Progenitor cell of endocrine pancreas (in vitro differentiated cells): ENCODE measurements at regions not wholly inside any gene's neighbourhood (a gene's known extent, or its start where the extent isn't known, plus 50 kb on each side); places are given as distances from the start of the nearest gene placed in this dataset.

Experiments used
- DNase-seq: peaks from one replicate; pipeline ENCODE4 v3.0.0; 2021; ENCODE audit warnings: low spot score; ENCODE audit not compliant: unreplicated experiment
- H3K27ac Mint-ChIP-seq: 2 replicates; pipeline ENCODE4 v1.8.0; 2021; ENCODE audit warnings: mild to moderate bottlenecking, moderate library complexity, mixed read lengths
- H3K27me3 Mint-ChIP-seq: 2 replicates; pipeline ENCODE4 v1.8.0; 2021; ENCODE audit warnings: mixed read lengths
- H3K36me3 Mint-ChIP-seq: 2 replicates; pipeline ENCODE4 v1.8.0; 2022; ENCODE audit warnings: mixed read lengths; ENCODE audit not compliant: insufficient read depth
- H3K4me1 Mint-ChIP-seq: 2 replicates; pipeline ENCODE4 v1.8.0; 2021; ENCODE audit warnings: low read depth, mixed read lengths
- H3K4me3 Mint-ChIP-seq: 2 replicates; pipeline ENCODE4 v1.8.0; 2021; ENCODE audit warnings: low read depth, mild to moderate bottlenecking, moderate library complexity, mixed read lengths
- H3K9me3 Mint-ChIP-seq: 2 replicates; pipeline ENCODE4 v1.8.0; 2021; ENCODE audit warnings: low read depth, mixed read lengths
- CTCF ChIP-seq: fragments of 200-600 bp; sonication (generic); IDR thresholded peaks from one replicate; pipeline ENCODE4 v1.5.0; 2021; ENCODE audit warnings: antibody characterized with exemption, mild to moderate bottlenecking; ENCODE audit not compliant: unreplicated experiment

GRCh38 chr2:226451486-226451885, 348.1 kb downstream of the IRS1 start:
- Mint-ChIP-seq H3K9me3 (peaks cover 23% of the 10 kb centered on the region), H3K27me3 (no peaks in the 10 kb centered on the region), H3K4me1 (no peaks in the 10 kb centered on the region), H3K27ac (no peak overlapping the region), H3K4me3 (no peak overlapping the region), H3K36me3 (peaks cover 3% of the 10 kb centered on the region)
- no peak for TF ChIP-seq CTCF
- no peak for DNase-seq

- no peak for DNase-seq
- Mint-ChIP-seq H3K9me3 (peaks cover 13% of the 10 kb centered on the region), H3K4me3 (no peak overlapping the region), H3K27ac (no peak overlapping the region), H3K27me3 (no peaks in the 10 kb centered on the region), H3K36me3 (no peaks in the 10 kb centered on the region), H3K4me1 (no peaks in the 10 kb centered on the region)
- TF ChIP-seq CTCF, result no peak
Measured at GRCh38 chr2:226450141-226450540, 349.5 kb downstream of the IRS1 start.

GRCh38 chr2:226447338-226448300, 352.0 kb downstream of the IRS1 start:
- Mint-ChIP-seq H3K27me3 (no peaks in the 10 kb centered on the region), H3K27ac (no peak overlapping the region), H3K9me3 (peaks cover 10% of the 10 kb centered on the region), H3K4me1 (peaks cover 6% of the 10 kb centered on the region), H3K4me3 (no peak overlapping the region), H3K36me3 (no peaks in the 10 kb centered on the region)
- no peak for TF ChIP-seq CTCF
- DNase-seq, result no peak

GRCh38 chr2:226446406-226447001, 353.1 kb downstream of the IRS1 start:
- Mint-ChIP-seq H3K36me3 (no peaks in the 10 kb centered on the region), H3K4me3 (no peak overlapping the region), H3K27ac (no peak overlapping the region), H3K27me3 (no peaks in the 10 kb centered on the region), H3K9me3 (peaks cover 2% of the 10 kb centered on the region), H3K4me1 (peaks cover 6% of the 10 kb centered on the region)
- no peak for DNase-seq
- no peak for TF ChIP-seq CTCF

GRCh38 chr2:226445216-226445861, 354.3 kb downstream of the IRS1 start:
- H3K4me3 Mint-ChIP-seq, result no peak overlapping the region
- no peaks in the 10 kb centered on the region for H3K36me3 Mint-ChIP-seq
- TF ChIP-seq CTCF, result no peak

More at GRCh38 chr2:226445216-226445861, 354.3 kb downstream of the IRS1 start:
- Mint-ChIP-seq H3K27me3 (no peaks in the 10 kb centered on the region), H3K9me3 (no peaks in the 10 kb centered on the region), H3K27ac (no peak overlapping the region), H3K4me1 (peaks cover 6% of the 10 kb centered on the region)
- DNase-seq, result no peak
